AG04450 (cell line): ENCODE measurements at regions not wholly inside any gene's neighbourhood (a gene's known extent, or its start where the extent isn't known, plus 50 kb on each side); places are given as distances from the start of the nearest gene placed in this dataset.

Experiments
- CTCF ChIA-PET: fragments of 300-600, 350-600 bp; formaldehyde crosslinking; extraction: SDS; loops from one replicate; lab custom pipeline; 2022; ENCODE audit warnings: antibody characterized with exemption, inconsistent platforms; lab: Charles Lee
- POLR2A ChIA-PET: fragments of 350-600 bp; formaldehyde crosslinking; extraction: SDS; loops from one replicate; lab custom pipeline; 2021; ENCODE audit warnings: antibody characterized with exemption, inconsistent platforms; lab: Yijun Ruan, JAX
- DNase-seq: peaks from one replicate; pipeline ENCODE4 v3.0.0-alpha.2; 2011; ENCODE audit warnings: low read depth, low spot score
- H3K27ac ChIP-seq: one replicate; pipeline ENCODE4 v1.5.1; 2012; ENCODE audit warnings: low read depth, low read length, control low read depth
- H3K27me3 ChIP-seq: one replicate; pipeline ENCODE4 v1.6.0; 2012; ENCODE audit warnings: low read length; ENCODE audit not compliant: control insufficient read depth, insufficient read depth
- H3K4me3 ChIP-seq: 2 replicates; pipeline ENCODE4 v1.5.1; 2011; ENCODE audit warnings: mild to moderate bottlenecking, low read depth, low read length, control low read depth
- H3K9me3 ChIP-seq: 2 replicates; pipeline ENCODE4 v1.5.1; 2012; ENCODE audit warnings: low read length; ENCODE audit not compliant: control insufficient read depth, insufficient read depth
- TF ChIP-seq, protein P1 (sequence below): IDR thresholded peaks from 2 replicates; pipeline ENCODE4 v1.5.1; 2011; ENCODE audit warnings: low read depth, low read length, control low read depth, inconsistent platforms

GRCh38 chr11:33480626-33481025 lies 220.0 kb downstream of the C11orf91 start:
- Histone ChIP-seq H3K27me3 (no peaks in the 10 kb centered on the region), H3K27ac (no peak overlapping the region), H3K4me3 (no peak overlapping the region), H3K9me3 (no peaks in the 10 kb centered on the region)
- ChIA-PET CTCF (interaction anchor here (0.8 kb wide), 1 partner anchor 262 kb away, joined by 3 read pairs; no protein-coding TSS in a partner anchor), POLR2A (no interaction called here)
- DNase-seq: no peak
- TF ChIP-seq, protein P1, sequence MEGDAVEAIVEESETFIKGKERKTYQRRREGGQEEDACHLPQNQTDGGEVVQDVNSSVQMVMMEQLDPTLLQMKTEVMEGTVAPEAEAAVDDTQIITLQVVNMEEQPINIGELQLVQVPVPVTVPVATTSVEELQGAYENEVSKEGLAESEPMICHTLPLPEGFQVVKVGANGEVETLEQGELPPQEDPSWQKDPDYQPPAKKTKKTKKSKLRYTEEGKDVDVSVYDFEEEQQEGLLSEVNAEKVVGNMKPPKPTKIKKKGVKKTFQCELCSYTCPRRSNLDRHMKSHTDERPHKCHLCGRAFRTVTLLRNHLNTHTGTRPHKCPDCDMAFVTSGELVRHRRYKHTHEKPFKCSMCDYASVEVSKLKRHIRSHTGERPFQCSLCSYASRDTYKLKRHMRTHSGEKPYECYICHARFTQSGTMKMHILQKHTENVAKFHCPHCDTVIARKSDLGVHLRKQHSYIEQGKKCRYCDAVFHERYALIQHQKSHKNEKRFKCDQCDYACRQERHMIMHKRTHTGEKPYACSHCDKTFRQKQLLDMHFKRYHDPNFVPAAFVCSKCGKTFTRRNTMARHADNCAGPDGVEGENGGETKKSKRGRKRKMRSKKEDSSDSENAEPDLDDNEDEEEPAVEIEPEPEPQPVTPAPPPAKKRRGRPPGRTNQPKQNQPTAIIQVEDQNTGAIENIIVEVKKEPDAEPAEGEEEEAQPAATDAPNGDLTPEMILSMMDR: no peak

DNA sequence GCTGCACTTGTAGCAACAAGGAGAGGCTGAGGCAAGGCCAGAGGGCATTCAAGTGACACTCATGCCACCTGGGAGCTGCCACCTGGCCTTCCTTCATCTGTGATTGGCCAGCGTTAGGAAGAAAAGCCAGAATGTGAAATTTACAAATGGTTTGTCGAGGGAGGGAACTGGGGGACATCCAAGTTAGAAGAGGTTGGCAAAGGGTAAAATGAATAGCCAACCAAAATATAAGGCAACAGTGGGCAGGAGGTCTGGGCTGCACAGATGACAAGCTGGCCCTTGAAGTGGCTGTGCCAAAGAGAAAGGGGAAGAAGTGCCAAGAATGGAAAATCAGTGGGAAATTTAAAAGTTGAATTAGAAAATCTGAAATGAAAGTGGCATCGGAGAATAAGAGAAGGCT lies 221.4 kb downstream of the C11orf91 start:
- H3K4me3 ChIP-seq: no peak overlapping the region
- no peaks in the 10 kb centered on the region for H3K27me3 ChIP-seq
- DNase-seq: no peak
- no peak overlapping the region for H3K27ac ChIP-seq
- TF ChIP-seq, protein P1: no peak
- ChIA-PET POLR2A (no interaction called here), CTCF (no interaction called here)
- no peaks in the 10 kb centered on the region for H3K9me3 ChIP-seq

DNA sequence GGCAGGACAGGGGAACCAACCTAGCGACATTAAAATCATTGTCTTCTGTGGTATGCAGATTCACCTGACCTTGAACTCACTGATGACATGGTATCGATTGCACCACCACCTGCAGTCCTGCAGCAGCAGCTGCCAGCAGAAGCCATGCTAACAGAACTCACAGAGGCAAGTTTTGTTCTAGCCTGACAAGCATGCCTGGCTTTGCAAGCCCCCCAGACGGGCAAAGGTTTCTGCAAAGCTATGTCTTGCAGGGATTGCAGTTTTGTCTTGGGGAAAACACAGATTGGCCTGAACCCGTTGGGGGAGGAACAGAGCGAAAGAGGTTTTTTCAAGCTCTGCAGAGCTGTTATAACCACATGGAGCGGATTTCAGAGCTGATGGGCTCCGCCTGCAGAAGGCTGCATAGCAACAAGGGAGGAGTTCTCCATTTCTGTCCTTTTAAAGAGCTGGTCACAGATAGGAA lies 221.0 kb downstream of the HIPK3 start:
- TF ChIP-seq, protein P1: no peak
- Histone ChIP-seq H3K9me3 (no peaks in the 10 kb centered on the region), H3K4me3 (no peak overlapping the region), H3K27ac (no peak overlapping the region), H3K27me3 (no peaks in the 10 kb centered on the region)
- POLR2A ChIA-PET: interaction anchor here (1.0 kb wide), 1 partner anchor 106 kb away, joined by 3 read pairs; no protein-coding TSS in a partner anchor
- CTCF ChIA-PET: no interaction called here
- no peak for DNase-seq

DNA sequence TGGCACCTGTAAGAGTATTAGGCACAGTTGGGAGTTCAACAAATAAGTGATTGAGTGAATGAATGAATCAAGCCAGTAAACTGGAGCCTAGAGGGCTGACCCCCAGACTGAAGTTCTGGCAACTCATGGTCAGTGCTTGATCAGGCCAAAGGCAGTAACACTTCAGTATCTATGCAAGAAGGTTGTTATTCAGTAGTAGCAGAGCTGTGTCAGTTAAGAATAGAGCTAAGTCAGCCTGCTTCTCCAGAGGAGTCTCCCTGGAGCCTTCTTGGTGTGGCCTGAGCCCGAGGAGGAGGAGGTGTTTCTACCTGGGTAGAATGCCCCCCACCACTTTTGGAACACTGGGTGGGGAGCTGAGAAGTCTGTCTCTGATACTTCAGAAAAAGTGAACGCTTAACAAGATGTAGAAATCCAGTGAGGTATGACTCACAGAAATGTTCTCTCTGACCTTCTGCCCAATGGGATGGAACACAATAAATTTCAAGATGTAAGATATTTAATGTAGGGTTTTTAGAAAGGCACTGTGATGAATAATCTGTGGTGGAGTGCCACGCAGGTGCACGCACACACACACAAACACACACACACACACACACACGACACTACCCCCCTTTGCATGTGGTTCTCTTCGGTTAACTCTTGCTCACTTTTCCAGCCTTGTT lies 219.9 kb downstream of the HIPK3 start:
- no peak for DNase-seq
- no peaks in the 10 kb centered on the region for H3K27me3 ChIP-seq
- H3K9me3 ChIP-seq: no peaks in the 10 kb centered on the region
- TF ChIP-seq, protein P1: no peak
- no peak overlapping the region for H3K27ac ChIP-seq
- CTCF ChIA-PET: no interaction called here
- POLR2A ChIA-PET: interaction anchor here (1.0 kb wide), 1 partner anchor 105 kb away, joined by 3 read pairs; no protein-coding TSS in a partner anchor
- no peak overlapping the region for H3K4me3 ChIP-seq

GRCh38 chr11:33475993-33476392 lies 218.8 kb downstream of the HIPK3 start:
- Histone ChIP-seq H3K4me3 (no peak overlapping the region), H3K27ac (no peak overlapping the region), H3K9me3 (no peaks in the 10 kb centered on the region), H3K27me3 (no peaks in the 10 kb centered on the region)
- CTCF ChIA-PET: interaction anchor here (1.0 kb wide), 1 partner anchor 24 kb away, joined by 4 read pairs; no protein-coding TSS in a partner anchor
- POLR2A ChIA-PET: no interaction called here
- TF ChIP-seq, protein P1: no peak
- peak; percentile 13 for DNase-seq
